ENCODE measurements at regions not wholly inside any gene's neighbourhood (a gene's known extent, or its start where the extent isn't known, plus 50 kb on each side); places are given as distances from the start of the nearest gene placed in this dataset.

GRCh38 chr14:94989417-94989816 is 167.9 kb downstream of the DICER1 start:
- no peak for ATAC-seq

GRCh38 chr14:94987409-94987808 is 169.9 kb downstream of the DICER1 start:
- Mint-ChIP-seq H3K27me3 (ENCODE audit: low read depth) (peaks cover 4% of the 10 kb centered on the region; the same call in 1 of the 2 replicates), H3K4me1 (no peaks in the 10 kb centered on the region), H3K9me3 (peaks cover 10% of the 10 kb centered on the region), H3K36me3 (no peaks in the 10 kb centered on the region; the same call in 1 of the 2 replicates), H3K4me3 (no peak overlapping the region), H3K27ac (no peak overlapping the region)
- CTCF ChIA-PET, result no interaction called here
- POLR2A ChIA-PET, result interaction anchor here (1.0 kb wide), 1 partner anchor 78 kb away, joined by 3 read pairs; no protein-coding TSS in a partner anchor
- no peak for ATAC-seq
- DNase-seq (ENCODE audit: low spot score), result no peak
- TF ChIP-seq ELF4 (CRISPR knock-in tag; IDR thresholded peaks at IDR 0.05; ENCODE audit: low read depth) (no peak), ETV6 (CRISPR knock-in tag; IDR thresholded peaks at IDR 0.05) (no peak), ZNF423 (CRISPR knock-in tag; IDR thresholded peaks at IDR 0.05) (no peak), NFATC4 (CRISPR knock-in tag; IDR thresholded peaks at IDR 0.05) (no peak), SP1 (CRISPR knock-in tag; conservative IDR thresholded peaks at IDR 0.05) (no peak), MAX (CRISPR knock-in tag; IDR thresholded peaks at IDR 0.05) (no peak)
- TF ChIP-seq, protein P1, sequence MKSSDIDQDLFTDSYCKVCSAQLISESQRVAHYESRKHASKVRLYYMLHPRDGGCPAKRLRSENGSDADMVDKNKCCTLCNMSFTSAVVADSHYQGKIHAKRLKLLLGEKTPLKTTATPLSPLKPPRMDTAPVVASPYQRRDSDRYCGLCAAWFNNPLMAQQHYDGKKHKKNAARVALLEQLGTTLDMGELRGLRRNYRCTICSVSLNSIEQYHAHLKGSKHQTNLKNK (CRISPR knock-in tag; IDR thresholded peaks at IDR 0.05), result no peak
- TF ChIP-seq, protein P2, sequence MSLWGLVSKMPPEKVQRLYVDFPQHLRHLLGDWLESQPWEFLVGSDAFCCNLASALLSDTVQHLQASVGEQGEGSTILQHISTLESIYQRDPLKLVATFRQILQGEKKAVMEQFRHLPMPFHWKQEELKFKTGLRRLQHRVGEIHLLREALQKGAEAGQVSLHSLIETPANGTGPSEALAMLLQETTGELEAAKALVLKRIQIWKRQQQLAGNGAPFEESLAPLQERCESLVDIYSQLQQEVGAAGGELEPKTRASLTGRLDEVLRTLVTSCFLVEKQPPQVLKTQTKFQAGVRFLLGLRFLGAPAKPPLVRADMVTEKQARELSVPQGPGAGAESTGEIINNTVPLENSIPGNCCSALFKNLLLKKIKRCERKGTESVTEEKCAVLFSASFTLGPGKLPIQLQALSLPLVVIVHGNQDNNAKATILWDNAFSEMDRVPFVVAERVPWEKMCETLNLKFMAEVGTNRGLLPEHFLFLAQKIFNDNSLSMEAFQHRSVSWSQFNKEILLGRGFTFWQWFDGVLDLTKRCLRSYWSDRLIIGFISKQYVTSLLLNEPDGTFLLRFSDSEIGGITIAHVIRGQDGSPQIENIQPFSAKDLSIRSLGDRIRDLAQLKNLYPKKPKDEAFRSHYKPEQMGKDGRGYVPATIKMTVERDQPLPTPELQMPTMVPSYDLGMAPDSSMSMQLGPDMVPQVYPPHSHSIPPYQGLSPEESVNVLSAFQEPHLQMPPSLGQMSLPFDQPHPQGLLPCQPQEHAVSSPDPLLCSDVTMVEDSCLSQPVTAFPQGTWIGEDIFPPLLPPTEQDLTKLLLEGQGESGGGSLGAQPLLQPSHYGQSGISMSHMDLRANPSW (CRISPR knock-in tag; conservative IDR thresholded peaks at IDR 0.05; ENCODE audit: low read depth), result no peak

More at GRCh38 chr14:94989417-94989816, 167.9 kb downstream of the DICER1 start:
- no peaks in the 10 kb centered on the region; the same call in 1 of the 2 replicates for H3K36me3 Mint-ChIP-seq
- ChIA-PET POLR2A (no interaction called here), CTCF (no interaction called here)
- H3K9me3 Mint-ChIP-seq, result peaks cover 10% of the 10 kb centered on the region
- H3K27me3 Mint-ChIP-seq (ENCODE audit: low read depth), result peaks cover 7% of the 10 kb centered on the region; the same call in 1 of the 2 replicates
- H3K27ac Mint-ChIP-seq, result no peak overlapping the region
- no peak overlapping the region for H3K4me3 Mint-ChIP-seq
- TF ChIP-seq CREB1 (CRISPR knock-in tag; IDR thresholded peaks at IDR 0.05) (no peak), HMGA2 (CRISPR knock-in tag; IDR thresholded peaks at IDR 0.05) (no peak), JAZF1 (CRISPR knock-in tag; IDR thresholded peaks at IDR 0.05) (no peak), SOX15 (CRISPR knock-in tag; IDR thresholded peaks at IDR 0.05) (no peak), ZNF232 (CRISPR knock-in tag; IDR thresholded peaks at IDR 0.05) (no peak), HMGXB4 (CRISPR knock-in tag; IDR thresholded peaks at IDR 0.05) (no peak), AFF4 (CRISPR knock-in tag; IDR thresholded peaks at IDR 0.05; ENCODE audit: borderline replicate concordance) (no peak), FOXK1 (CRISPR knock-in tag; IDR thresholded peaks at IDR 0.05) (no peak), IRF2 (CRISPR knock-in tag; IDR thresholded peaks at IDR 0.05; ENCODE audit: borderline replicate concordance, low read depth) (no peak)
- TF ChIP-seq, protein P1 (CRISPR knock-in tag; IDR thresholded peaks at IDR 0.05), result no peak
- TF ChIP-seq, protein P3, sequence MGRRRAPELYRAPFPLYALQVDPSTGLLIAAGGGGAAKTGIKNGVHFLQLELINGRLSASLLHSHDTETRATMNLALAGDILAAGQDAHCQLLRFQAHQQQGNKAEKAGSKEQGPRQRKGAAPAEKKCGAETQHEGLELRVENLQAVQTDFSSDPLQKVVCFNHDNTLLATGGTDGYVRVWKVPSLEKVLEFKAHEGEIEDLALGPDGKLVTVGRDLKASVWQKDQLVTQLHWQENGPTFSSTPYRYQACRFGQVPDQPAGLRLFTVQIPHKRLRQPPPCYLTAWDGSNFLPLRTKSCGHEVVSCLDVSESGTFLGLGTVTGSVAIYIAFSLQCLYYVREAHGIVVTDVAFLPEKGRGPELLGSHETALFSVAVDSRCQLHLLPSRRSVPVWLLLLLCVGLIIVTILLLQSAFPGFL (CRISPR knock-in tag; IDR thresholded peaks at IDR 0.05; ENCODE audit: borderline replicate concordance), result no peak
- TF ChIP-seq, protein P4, sequence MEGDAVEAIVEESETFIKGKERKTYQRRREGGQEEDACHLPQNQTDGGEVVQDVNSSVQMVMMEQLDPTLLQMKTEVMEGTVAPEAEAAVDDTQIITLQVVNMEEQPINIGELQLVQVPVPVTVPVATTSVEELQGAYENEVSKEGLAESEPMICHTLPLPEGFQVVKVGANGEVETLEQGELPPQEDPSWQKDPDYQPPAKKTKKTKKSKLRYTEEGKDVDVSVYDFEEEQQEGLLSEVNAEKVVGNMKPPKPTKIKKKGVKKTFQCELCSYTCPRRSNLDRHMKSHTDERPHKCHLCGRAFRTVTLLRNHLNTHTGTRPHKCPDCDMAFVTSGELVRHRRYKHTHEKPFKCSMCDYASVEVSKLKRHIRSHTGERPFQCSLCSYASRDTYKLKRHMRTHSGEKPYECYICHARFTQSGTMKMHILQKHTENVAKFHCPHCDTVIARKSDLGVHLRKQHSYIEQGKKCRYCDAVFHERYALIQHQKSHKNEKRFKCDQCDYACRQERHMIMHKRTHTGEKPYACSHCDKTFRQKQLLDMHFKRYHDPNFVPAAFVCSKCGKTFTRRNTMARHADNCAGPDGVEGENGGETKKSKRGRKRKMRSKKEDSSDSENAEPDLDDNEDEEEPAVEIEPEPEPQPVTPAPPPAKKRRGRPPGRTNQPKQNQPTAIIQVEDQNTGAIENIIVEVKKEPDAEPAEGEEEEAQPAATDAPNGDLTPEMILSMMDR (IDR thresholded peaks at IDR 0.05), result no peak
- no peaks in the 10 kb centered on the region for H3K4me1 Mint-ChIP-seq
- no peak for DNase-seq (ENCODE audit: low spot score)

All from WTC11 (cell line).